ENCODE measurements at regions not wholly inside any gene's neighbourhood (a gene's known extent, or its start where the extent isn't known, plus 50 kb on each side); places are given as distances from the start of the nearest gene placed in this dataset.

GRCh38 chr10:62911210-62911963 lies 95.2 kb upstream of the EGR2 start:
- H3F3A ChIP-seq (ENCODE audit: insufficient read depth, low read length) = no peaks in the 10 kb centered on the region
- no peaks in the 10 kb centered on the region for H4K20me1 ChIP-seq (ENCODE audit: insufficient read depth, low read length)
- H3K27me3 ChIP-seq (ENCODE audit: insufficient read depth, low read length) = no peaks in the 10 kb centered on the region
- H3K9me2 ChIP-seq (ENCODE audit: low read depth, low read length) = no peaks in the 10 kb centered on the region
- H3K36me3 ChIP-seq (ENCODE audit: insufficient read depth, low read length) = no peaks in the 10 kb centered on the region
- TF ChIP-seq EZH2 (IDR thresholded peaks at IDR 0.05; ENCODE audit: borderline replicate concordance, low read length) (no peak), CTCF (IDR thresholded peaks at IDR 0.05; ENCODE audit: low read length) (no peak)
- H3K79me2 ChIP-seq (ENCODE audit: insufficient read depth, low read length) = no peaks in the 10 kb centered on the region
- H3K4me3 ChIP-seq (ENCODE audit: low read depth, low read length, poor library complexity, severe bottlenecking) = no peak overlapping the region
- H3K4me1 ChIP-seq (ENCODE audit: insufficient read depth, low read length, severe bottlenecking) = no peaks in the 10 kb centered on the region
- no peak overlapping the region for H3K9ac ChIP-seq (ENCODE audit: low read length)
- H3K27ac ChIP-seq (ENCODE audit: low read depth, low read length, poor library complexity, severe bottlenecking) = no peak overlapping the region
- no peaks in the 10 kb centered on the region for H3K9me3 ChIP-seq (ENCODE audit: low read length)
- H2AFZ ChIP-seq (ENCODE audit: low read length) = no peak overlapping the region
- no peak overlapping the region for H3K4me2 ChIP-seq (ENCODE audit: low read length)

GRCh38 chr10:62907470-62908212 lies 91.5 kb upstream of the EGR2 start:
- Histone ChIP-seq H3K4me1 (ENCODE audit: insufficient read depth, low read length, severe bottlenecking) (no peaks in the 10 kb centered on the region), H3K4me2 (ENCODE audit: low read length) (no peak overlapping the region), H4K20me1 (ENCODE audit: insufficient read depth, low read length) (no peaks in the 10 kb centered on the region), H3K4me3 (ENCODE audit: low read depth, low read length, poor library complexity, severe bottlenecking) (no peak overlapping the region), H3K36me3 (ENCODE audit: insufficient read depth, low read length) (no peaks in the 10 kb centered on the region), H3K27ac (ENCODE audit: low read depth, low read length, poor library complexity, severe bottlenecking) (no peak overlapping the region), H3K9ac (ENCODE audit: low read length) (no peak overlapping the region), H3K9me2 (ENCODE audit: low read depth, low read length) (no peaks in the 10 kb centered on the region), H3K27me3 (ENCODE audit: insufficient read depth, low read length) (0 out of 2 replicates have a peak, but pooled peaks cover 5% of the 10 kb centered on the region), H3K79me2 (ENCODE audit: insufficient read depth, low read length) (no peaks in the 10 kb centered on the region), H3K9me3 (ENCODE audit: low read length) (no peaks in the 10 kb centered on the region), H3F3A (ENCODE audit: insufficient read depth, low read length) (no peaks in the 10 kb centered on the region), H2AFZ (ENCODE audit: low read length) (no peak overlapping the region)
- TF ChIP-seq CTCF (IDR thresholded peaks at IDR 0.05; ENCODE audit: low read length) (no peak), EZH2 (IDR thresholded peaks at IDR 0.05; ENCODE audit: borderline replicate concordance, low read length) (no peak)

- Histone ChIP-seq H3K9me3 (ENCODE audit: low read length) (no peaks in the 10 kb centered on the region), H3K4me2 (ENCODE audit: low read length) (no peak overlapping the region), H4K20me1 (ENCODE audit: insufficient read depth, low read length) (no peaks in the 10 kb centered on the region), H3K9me2 (ENCODE audit: low read depth, low read length) (no peaks in the 10 kb centered on the region), H3K4me3 (ENCODE audit: low read depth, low read length, poor library complexity, severe bottlenecking) (no peak overlapping the region), H3K27ac (ENCODE audit: low read depth, low read length, poor library complexity, severe bottlenecking) (no peak overlapping the region), H3K9ac (ENCODE audit: low read length) (no peak overlapping the region), H3K27me3 (ENCODE audit: insufficient read depth, low read length) (0 out of 2 replicates have a peak, but pooled peaks cover 5% of the 10 kb centered on the region), H3K4me1 (ENCODE audit: insufficient read depth, low read length, severe bottlenecking) (no peaks in the 10 kb centered on the region), H3K79me2 (ENCODE audit: insufficient read depth, low read length) (no peaks in the 10 kb centered on the region), H3K36me3 (ENCODE audit: insufficient read depth, low read length) (no peaks in the 10 kb centered on the region), H3F3A (ENCODE audit: insufficient read depth, low read length) (no peaks in the 10 kb centered on the region), H2AFZ (ENCODE audit: low read length) (no peak overlapping the region)
- TF ChIP-seq CTCF (IDR thresholded peaks at IDR 0.05; ENCODE audit: low read length) = no peak
- TF ChIP-seq EZH2 (IDR thresholded peaks at IDR 0.05; ENCODE audit: borderline replicate concordance, low read length) = no peak
These were observed 88.2 kb upstream of the EGR2 start for GRCh38 chr10:62904281-62904875.

Measured in OCI-LY1 (cell line).